ENCODE measurements at regions not wholly inside any gene's neighbourhood (a gene's known extent, or its start where the extent isn't known, plus 50 kb on each side); places are given as distances from the start of the nearest gene placed in this dataset.

DNA sequence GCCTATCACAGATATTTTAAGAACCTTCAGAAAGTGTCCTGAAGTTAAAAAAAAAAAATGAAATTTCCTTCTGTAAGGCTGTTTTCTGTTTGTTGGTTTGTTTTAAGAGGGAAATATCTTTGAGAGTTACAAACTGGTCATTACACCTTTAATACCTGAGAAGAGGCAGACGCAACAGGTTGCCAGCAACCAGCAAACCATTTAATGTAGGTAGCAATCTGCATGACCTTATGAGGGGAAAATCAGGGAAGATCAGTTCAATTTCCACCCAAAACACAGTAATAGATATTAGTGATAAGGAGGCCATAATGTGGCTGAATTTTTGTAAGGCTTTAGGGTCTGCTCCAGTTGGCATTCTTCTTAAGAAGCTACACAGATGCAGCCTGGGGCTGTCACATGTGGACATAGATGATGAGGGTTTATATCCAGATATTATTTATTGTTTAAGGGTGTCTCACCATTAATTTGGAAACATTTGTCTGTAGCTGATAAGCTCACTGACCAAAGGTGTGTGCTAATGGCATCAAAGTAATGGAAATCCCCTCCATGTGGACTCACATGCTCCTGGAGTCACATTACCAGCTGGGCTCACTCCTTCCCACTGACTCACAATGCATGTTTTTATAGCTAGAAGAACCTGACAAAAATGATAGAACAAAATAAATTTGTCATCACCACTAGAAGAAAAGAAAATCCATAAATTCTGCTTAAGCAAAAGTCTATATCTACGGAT, 83.5 kb upstream of the DTNA start:
- TF ChIP-seq EZH2 (IDR thresholded peaks at IDR 0.05; ENCODE audit: insufficient read depth, poor library complexity, severe bottlenecking) (no peak), EZH2phosphoT487 (IDR thresholded peaks at IDR 0.05; ENCODE audit: insufficient read depth, low read depth) (no peak)
